HL-60 (cell line): ENCODE measurements at regions not wholly inside any gene's neighbourhood (a gene's known extent, or its start where the extent isn't known, plus 50 kb on each side); places are given as distances from the start of the nearest gene placed in this dataset.

ENCODE experiments used
- CTCF ChIP-seq: IDR thresholded peaks from one replicate; pipeline ENCODE4 v1.5.1; 2011; ENCODE audit warnings: low read length, control low read depth, inconsistent platforms; ENCODE audit not compliant: insufficient read depth
- GABPA ChIP-seq: IDR thresholded peaks from 2 replicates; pipeline ENCODE4 v1.6.1; 2012; ENCODE audit warnings: low read depth
- POLR2AphosphoS5 ChIP-seq: IDR thresholded peaks from 2 replicates; pipeline ENCODE4 v1.6.1; 2012; ENCODE audit warnings: low read depth
- TF ChIP-seq, protein P1 (sequence below): IDR thresholded peaks from 2 replicates; pipeline ENCODE4 v1.6.1; 2012; ENCODE audit warnings: low read depth; ENCODE audit not compliant: insufficient replicate concordance

GRCh38 chr6:16904957-16905356, 143.7 kb upstream of the ATXN1 start:
- no peak for TF ChIP-seq CTCF
- no peak for TF ChIP-seq POLR2AphosphoS5
- TF ChIP-seq GABPA: no peak
- TF ChIP-seq, protein P1, sequence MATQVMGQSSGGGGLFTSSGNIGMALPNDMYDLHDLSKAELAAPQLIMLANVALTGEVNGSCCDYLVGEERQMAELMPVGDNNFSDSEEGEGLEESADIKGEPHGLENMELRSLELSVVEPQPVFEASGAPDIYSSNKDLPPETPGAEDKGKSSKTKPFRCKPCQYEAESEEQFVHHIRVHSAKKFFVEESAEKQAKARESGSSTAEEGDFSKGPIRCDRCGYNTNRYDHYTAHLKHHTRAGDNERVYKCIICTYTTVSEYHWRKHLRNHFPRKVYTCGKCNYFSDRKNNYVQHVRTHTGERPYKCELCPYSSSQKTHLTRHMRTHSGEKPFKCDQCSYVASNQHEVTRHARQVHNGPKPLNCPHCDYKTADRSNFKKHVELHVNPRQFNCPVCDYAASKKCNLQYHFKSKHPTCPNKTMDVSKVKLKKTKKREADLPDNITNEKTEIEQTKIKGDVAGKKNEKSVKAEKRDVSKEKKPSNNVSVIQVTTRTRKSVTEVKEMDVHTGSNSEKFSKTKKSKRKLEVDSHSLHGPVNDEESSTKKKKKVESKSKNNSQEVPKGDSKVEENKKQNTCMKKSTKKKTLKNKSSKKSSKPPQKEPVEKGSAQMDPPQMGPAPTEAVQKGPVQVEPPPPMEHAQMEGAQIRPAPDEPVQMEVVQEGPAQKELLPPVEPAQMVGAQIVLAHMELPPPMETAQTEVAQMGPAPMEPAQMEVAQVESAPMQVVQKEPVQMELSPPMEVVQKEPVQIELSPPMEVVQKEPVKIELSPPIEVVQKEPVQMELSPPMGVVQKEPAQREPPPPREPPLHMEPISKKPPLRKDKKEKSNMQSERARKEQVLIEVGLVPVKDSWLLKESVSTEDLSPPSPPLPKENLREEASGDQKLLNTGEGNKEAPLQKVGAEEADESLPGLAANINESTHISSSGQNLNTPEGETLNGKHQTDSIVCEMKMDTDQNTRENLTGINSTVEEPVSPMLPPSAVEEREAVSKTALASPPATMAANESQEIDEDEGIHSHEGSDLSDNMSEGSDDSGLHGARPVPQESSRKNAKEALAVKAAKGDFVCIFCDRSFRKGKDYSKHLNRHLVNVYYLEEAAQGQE: no peak
